ENCODE measurements at regions not wholly inside any gene's neighbourhood (a gene's known extent, or its start where the extent isn't known, plus 50 kb on each side); places are given as distances from the start of the nearest gene placed in this dataset.

DNA sequence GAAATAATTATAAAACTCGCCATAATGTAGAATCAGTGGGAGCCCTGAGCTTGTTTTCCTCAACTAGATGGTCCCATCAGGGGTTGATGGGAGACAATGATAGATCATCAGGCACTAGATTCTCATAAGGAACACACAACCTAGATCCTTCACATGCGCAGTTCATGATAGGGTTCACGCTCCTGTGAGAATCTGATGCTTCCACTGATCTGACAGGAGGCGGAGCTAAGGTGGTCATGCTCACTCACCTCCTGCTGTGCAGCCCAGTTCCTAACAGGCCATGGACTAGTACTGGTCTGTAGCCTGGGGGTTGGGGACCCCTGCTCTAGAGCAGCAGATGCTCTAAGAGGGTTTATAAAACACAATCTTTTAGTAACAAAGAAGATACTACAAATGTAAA is 183.6 kb downstream of the ANXA2 start:
- no peak for DNase-seq

DNA sequence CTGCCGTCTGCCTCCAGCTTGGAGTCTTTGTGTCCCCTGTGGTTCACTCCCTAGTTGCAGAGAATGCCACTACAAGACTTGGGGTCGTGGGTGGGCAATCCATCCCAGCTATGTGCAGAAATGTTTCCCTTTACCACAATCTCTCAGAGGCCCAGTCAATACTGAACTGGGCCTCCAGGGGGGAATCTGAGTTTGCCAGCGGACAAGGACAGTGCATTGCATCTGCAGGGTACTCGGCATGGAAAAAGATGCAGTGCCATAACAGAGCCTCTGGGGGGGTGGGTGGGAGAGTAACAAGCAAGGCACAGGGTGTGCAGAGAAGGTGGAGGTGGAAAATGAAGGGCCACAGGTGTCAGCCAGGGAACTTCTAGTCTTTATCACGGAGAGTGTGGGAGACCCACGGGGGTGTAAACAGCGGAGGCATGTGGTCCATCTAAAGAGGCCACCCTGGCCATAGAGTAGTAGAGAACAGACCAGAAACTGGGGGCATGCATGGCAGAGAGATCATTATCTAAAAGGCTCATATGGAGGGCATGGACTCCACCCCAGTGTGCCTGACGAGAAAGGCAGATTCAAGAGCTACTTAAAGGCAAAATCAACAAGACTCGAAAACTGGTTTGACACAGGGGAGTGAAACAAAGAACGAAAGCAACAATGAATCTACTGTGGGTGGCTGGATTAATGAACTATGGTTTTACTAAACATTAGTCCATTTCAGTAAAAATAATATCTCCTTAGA is 182.4 kb downstream of the ANXA2 start:
- no peak for DNase-seq

DNA sequence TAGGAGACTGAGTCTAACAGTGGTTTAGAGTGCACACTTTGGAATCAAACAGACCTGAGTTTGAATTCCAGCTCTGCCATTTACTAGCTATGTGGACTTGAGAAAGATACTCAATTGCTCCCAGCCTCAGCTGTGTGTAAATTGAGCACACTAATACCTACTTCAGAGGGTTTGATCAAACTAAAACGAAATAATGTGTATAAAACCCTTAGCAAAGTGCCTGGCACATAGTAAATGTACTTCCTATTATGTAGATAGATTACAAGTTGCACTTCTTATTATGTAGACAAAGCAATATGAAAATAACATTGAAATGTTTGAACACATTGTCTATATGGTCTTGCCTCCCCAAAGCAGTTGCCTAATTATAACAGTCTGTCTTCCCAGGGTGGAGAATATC is 180.6 kb downstream of the ANXA2 start:
- DNase-seq, result no peak

DNA sequence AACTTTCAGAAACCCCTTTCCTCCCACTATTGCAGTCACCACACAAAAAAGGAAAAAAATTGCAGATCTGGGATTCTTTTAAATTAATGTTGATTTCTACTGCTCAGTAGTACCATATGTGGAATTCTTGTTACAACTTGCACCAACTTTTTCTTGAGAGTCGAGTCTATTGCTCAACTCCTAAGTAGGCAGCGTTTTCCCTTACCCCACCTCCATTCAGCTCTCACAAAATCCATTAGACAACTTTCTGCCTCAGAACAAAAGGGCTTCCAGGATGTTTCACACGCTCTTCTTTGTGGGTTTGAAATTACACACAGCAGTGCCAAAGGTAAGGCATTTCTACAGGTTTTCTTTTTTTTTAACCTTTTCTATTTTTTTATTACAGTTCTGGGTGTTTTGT is 179.5 kb downstream of the ANXA2 start:
- DNase-seq, result no peak

DNA sequence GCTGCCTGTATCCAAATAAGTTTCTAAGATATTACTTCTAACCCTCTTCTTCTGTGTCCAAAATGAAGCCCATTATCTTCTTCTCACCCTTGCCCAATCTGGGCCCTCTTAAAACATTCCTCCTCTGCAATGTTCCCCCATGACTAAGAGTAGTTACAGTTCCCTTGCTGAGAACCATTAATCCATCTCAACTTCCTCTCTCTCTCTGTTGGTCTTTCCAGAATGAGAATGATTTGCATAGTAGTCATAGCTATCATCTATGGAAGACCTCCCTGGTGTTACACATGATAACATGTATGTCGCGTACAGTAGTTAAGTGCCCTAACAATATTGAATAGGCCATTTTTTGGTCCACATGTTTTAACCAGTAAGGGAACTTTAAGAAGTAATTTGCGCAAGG is 177.9 kb downstream of the ANXA2 start:
- no peak for DNase-seq

DNA sequence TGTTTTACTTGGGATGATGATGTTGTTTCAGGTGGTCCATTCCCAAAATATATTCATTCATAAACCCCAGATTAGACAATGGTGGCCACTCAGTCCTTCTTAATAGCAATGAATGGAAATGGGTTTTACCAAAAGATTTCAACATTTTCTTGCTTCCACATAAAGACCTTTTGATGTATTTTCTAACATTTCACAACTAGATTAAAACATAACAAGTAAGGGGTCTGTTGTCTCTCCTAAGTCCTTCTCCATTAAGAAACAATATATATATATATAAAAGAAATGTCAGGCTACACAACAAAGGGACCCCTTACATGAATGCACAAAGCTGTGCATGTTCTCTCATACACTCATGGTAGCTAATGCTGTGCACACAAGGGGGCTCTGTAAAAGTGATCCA is 176.4 kb downstream of the ANXA2 start:
- no peak for DNase-seq

DNA sequence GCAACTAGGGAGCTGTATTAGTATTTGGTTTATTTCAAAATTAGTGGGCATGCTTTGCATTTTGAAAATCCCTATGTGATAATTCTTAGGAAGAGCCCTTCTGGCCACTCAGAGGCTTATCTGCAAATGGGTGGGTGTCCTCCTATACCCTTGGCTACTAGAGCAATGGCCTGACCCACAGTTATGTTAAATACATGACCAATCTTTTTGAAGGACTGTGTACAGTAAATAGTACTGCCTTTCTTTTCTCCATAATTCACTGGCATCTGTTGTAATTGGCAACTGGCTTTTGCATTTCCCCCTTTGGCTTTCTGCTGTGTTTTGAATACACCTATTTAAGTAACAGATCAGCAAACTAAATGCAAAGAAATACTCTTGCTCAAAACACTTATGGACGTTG is 175.4 kb downstream of the ANXA2 start:
- no peak for DNase-seq

DNA sequence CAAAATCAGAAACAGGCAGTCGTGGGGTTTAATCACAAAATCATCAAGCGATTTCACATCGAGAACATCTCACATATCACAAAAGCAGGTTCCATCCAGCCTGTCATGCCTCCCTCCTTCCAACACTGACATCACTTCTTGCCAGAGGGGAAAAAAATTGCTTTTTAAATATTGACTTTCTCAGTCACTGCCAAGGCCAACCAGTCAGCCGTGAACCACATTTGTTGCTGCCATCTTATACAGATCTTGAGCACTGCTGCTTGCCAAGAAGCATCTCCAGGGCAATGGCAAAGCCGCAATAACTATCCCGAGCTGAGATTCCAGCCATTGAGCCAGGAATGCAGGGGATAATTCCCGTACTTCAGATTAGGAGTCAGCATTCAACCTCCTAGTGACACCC is 174.6 kb downstream of the ANXA2 start:
- peak in 7 of 14 donors; percentile 1 to 8 (median 2) for DNase-seq

DNA sequence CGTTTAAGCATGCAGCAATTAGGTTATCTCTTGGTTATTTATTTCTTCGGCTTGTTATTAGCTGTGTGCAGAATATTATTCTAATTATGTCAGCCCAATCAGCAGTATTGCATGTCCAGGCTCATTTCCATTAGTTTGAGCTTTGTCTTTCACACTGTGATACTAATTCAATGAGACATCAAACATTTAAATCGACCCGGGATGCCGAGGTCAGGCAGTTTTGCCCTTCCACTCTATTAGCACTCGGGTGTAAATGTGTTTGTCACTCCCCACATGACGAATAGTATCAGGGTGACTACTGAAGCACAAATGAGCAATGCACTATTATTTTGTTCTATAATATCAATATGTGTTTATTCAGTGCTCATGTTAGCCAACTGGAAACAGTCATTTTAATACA is 170.9 kb downstream of the ANXA2 start:
- DNase-seq, result no peak

DNA sequence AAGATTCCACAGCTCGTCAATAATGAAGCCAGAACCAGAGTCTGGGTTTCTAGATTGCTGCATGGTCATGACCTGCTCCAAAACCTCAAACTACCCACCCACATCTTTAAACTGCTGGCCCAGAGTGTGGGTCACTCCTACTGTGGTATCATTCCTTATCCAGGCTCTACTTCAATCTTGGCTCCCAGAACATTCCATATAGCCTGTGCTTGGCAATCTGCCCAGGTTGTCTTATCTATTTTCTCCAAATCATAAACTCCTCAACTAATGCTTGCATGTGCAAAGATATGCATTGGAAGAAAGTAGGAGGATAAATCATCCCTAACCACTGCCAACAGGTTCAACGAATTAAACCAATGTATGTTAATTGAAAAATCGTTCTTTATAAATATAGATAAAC is 169.7 kb downstream of the ANXA2 start:
- DNase-seq, result no peak

DNA sequence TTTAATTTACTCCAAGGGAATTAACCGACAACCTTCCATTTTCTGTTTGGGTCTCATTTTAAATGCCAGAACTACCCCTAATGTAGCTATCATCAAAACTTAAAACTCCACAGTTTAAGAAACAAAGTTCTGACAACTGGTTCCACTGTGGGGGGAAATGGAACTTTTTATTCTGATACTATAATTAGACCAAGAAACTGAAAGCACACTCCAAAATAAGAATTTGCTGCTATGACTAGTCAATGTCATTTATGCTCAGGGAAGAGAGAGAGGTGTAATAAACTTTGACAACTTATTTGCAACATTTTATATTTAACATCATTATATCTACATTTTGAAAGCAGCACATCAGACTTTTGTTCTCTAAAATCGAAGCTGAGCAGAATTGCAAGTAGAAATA is 169.2 kb downstream of the ANXA2 start:
- DNase-seq, result no peak

DNA sequence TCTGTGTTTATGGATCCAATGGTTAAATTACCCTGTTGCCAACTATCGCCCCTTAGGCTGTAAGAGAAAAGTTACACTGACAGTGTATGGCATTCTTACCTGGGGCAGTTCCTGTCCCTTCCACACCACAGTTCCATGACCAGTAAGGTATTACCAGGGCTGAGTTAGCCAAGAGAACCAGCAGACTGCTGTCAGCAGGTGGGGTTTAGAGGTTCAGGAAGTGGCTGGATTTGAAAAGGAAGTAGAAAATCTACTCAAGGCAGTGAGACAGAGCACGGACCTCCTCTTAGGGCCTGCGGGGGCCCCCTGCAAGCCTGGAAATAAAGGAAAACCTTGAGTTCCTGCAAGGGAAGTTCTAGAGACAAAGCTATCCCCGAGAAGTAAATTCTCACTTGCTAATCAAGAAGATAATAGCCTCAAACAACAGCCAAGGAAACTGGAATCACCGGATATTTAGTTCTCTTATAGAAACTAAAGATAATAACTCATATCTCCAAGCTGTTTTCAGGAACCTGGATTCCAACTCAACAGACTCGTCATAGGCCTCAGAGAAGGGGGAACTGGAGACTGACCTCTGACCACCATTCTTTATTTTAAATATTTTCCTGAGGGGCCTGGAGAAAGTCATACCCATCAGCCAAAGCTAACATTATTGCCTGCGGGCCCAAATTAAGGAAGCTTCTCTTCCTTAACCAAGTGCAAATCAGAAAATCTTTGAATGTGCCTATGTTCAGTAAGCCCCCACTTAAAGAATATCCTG is 161.7 kb downstream of the ANXA2 start:
- DNase-seq, result no peak

DNA sequence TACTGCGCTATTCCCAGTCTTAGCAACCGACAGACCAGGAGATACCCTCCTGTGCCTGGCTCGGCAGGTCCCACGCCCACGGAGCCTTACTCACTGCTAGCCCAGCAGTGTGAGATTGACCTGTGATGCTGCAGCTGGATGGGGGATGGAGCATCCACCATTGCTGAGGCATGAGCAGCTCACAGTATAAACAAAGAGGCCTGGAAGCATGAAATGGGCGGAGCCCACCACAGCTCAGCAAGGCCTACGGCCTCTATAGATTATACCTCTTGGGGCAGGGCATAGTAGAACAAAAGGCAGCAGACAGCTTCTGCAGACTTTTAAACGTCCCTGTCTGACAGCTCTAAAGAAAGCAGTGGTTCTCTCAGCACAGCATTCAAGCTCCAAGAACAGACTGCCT is 160.3 kb downstream of the ANXA2 start:
- no peak for DNase-seq

DNA sequence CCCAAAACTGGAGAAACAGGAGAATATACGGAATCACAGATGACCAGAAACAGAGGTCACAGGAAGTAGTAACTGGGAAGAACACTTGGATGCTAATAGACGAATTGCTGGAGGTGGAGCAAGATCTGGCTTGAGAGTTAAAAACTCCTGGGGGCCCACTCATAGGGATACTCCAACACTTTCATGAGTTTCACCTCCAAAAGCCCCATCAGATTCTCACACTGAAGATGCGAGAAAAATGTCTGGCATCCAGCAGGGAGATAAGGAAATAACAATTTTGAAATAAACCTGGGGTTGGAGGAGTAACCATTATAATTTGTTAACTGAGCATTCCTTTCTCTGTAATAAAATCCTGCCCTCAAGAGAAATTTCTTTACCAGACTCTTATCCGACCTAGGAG is 154.0 kb downstream of the ANXA2 start:
- DNase-seq, result no peak

DNA sequence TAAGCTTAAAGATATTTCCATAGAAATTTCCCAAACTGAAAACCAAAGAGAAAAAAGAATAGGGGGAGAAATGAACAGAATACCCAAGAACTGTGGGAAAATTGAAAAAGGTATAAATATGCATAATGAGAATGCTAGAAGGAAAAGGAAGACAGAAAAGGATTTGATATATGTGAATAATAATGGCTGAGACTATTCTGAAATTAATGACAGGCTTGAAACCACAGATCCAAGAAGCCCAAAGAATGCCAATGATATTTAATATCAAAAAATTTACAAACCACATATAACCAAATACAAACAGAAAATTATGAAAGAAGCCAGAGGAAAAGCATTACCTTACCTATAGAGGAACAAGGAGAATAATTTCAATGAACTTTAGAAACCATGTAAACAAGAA is 153.0 kb downstream of the ANXA2 start:
- DNase-seq, result no peak

DNA sequence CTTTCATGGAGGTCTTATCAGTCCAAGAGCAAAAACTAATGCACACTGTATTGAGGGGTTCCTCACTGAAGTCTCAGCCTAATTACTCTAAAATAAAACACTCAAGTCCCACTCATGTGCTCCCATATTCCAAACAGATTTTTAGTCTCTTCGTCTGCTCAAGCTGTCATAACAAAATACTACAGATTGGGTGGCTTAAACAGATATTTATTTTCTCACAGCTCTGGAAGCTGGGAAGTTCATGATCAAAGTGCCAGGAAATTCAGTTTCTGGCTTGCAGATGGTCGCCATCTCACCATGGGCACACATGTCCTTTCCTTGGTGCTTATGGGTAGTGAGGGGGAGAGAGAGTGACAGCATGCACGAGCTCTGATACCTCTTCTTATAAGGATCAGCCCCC is 147.5 kb downstream of the ANXA2 start:
- DNase-seq, result no peak

DNA sequence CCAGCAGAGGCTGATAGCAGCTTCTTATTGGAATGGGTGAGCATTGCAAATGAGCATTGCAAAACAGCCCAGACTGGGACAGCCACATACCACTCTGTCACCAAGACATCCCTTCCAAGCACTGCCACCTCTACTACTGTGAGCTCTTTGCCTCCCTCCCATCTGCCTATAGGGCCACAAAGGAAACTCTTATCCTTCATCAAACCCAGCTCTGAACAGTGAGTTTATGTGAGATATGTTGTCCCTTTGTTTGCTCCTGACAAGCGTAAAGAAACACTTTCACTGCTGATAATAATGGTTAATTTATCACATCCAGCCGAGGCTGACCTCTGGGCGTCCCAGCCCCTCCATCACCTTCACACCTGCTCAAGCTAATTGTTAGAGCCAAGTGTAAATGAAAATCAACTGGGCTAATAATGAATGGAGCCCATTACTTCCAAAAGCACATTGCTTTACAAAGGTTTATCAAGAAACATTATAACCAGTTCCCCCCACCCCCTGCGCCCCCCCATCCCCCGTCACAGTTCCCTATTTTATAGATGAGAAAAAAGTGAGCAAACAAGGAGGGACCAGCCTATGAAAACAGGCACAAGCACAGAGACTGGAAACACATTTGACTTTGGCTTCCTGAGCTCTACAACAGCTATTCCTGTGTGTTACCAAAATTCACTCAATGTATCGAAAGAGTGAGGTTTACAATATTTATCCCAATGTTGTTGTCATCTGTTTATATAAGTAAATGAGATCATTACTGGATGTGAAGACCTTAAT is 146.3 kb downstream of the ANXA2 start:
- DNase-seq, result no peak

DNA sequence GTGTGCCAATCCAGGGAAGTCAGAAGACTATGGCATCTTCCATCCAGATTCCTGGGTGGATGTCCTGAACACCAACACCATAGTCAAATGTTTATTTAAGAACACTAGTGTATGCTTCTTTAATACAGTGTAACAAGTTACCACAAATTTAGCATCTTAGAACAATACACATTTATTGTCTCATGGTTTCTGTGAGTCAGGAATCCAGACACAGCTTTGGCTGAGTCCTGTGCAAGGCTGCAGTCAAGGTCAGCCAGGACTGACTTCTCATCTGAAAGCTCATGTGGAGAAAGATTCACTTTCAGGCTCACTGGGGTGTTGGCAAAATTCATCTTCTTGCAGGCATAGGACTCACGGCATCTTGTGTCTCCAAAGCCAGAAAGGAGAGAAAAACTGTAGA is 143.4 kb downstream of the ANXA2 start:
- DNase-seq, result no peak

DNA sequence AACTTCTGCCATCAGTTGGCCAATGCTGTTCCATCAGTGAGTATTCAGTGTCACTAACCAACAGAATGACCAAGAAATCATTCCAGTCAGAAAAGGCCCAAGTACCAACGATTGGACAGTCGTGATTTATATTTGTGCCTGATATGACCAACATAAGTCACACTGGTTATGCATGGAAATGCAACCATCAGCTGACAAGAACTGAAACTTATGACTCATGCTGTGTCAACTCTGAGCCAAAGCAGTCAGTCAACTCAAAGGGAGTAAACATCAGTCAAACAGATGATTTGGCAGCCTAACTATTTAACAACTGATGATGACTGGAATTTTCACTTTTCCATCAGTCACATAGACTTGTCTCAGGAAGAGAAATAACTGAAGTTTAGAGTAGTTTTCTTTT is 142.4 kb downstream of the ANXA2 start:
- peak in 1 of 14 donors; percentile 2 for DNase-seq

DNA sequence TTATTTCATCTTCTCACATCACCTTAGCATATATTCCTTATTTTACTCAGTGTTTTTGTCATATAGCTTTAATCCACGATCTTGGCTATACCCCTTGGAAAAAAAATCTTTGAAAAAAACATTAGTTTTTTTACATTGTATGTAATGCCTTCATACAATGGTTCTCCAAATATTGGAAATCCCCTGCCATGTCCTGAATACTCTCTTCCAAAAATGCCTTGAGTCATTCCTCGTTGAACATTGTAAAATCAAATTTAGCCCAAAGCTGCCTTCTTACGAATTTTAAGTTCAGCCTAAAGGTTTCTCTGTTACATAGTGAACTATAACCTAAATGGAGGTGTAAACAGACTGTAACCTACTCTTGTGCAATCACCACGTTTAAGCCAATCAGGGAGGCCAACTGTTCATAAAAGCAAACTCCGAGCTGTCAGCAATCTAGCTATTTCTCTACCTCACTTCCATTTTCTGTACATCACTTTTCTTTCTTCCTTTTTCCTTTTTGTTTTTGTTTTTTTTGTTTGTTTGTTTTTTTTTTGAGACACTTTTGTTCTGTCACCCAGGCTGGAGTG is 140.1 kb downstream of the ANXA2 start:
- no peak for DNase-seq

DNA sequence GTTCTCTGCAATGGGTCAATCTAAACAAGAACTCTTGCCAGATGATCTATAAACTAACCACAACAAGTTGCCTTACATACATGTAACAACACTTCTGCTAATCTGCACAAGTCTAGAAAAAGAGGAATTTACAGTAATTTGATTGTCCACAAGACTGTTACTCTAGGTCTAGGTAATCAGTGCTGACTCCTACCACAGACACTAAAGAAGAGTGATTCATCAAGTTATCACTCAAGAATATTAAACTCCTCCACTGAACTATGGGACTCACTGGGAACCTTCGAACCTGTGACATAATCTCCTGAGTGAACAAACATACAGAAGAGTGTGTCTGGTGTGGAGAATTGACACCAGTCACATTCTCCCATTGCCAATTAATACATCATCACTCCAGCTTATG is 138.3 kb downstream of the ANXA2 start:
- no peak for DNase-seq

DNA sequence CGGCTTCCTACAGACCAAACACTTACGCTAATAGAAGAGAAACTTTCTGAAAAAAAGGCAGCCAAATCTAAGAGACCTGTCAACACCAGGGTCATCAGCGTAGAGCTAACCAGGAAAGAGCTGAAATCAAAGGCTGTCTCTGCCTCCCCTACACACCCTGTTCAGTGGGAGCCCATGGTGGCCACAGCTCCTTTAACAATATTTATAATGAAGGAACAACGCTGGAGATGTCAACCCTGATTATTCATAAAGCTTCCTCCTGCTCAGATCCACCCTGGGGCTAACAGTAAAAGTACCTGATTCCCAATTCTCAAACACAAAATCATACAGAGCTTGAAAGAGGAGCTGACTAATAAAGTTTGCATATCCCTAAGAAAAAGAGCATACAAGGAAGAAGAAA is 133.7 kb downstream of the ANXA2 start:
- no peak for DNase-seq

DNA sequence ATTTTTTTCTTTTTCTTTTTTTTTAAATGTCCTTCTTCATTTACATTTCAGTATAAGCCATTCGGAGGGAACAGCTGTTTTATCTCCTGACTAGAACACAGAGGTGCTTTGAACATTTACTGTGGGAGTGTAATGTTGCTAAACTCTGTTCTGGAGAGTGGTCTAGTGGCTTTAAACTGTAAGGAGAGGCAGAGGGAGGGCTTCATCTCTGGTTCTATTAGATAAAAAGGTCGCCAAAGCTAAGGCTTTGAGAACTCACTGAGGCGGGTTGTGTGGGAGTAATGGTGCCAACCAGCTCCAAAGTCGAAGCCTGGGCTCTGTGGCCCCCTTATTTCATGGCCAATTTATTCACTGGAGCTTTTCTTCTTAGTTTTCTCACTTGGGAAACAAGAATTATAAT is 133.2 kb downstream of the ANXA2 start:
- no peak for DNase-seq

All from C1 segment of cervical spinal cord (tissue), 14 donors.